HCT116 (cell line): ENCODE measurements at regions not wholly inside any gene's neighbourhood (a gene's known extent, or its start where the extent isn't known, plus 50 kb on each side); places are given as distances from the start of the nearest gene placed in this dataset.

Experiments used
- ATAC-seq: fragments of 200-7000 bp; cut with Tn5 transposase; 2 replicates; pipeline ENCODE4 v1.9.1; 2020; ENCODE audit warnings: mild to moderate bottlenecking, moderate library complexity
- BruUV-seq: library from RNA; stranded (reverse); fragments of 400-500 nt; replicated peaks from 2 replicates; lab custom pipeline; 2021; lab: Mats Ljungman, UMichigan
- CTCF ChIA-PET: fragments of 300-600 bp; sonication (Branson Sonifier 250); formaldehyde crosslinking; loops from one replicate; lab custom pipeline; 2021; ENCODE audit warnings: antibody characterized with exemption; lab: Charles Lee
- POLR2A ChIA-PET: fragments of 300-600, 350-600 bp; sonication (Branson Sonifier 250); formaldehyde crosslinking; loops from one replicate; lab custom pipeline; 2021; ENCODE audit warnings: antibody characterized with exemption; lab: Charles Lee
- RAD21 ChIA-PET, 2 experiments: fragments of 300-600 bp; sonication (Branson Sonifier 250); formaldehyde crosslinking; loops; one replicate each; lab custom pipeline; 2023; ENCODE audit warnings: low total read pairs in 2 of 2; ENCODE audit not compliant: uncharacterized antibody in 2 of 2, unreplicated experiment in 2 of 2, low non-redundant PET in 1 of 2; lab: Charles Lee
- DNase-seq: peaks from one replicate; pipeline ENCODE4 v3.0.0-alpha.2; 2010; ENCODE audit warnings: low read depth, low spot score
- H2AFZ ChIP-seq: fragments of 200-600 bp; shearing (Covaris generic), sonication (generic); 2 replicates; pipeline ENCODE4 v1.6.1; 2017; ENCODE audit warnings: low read depth, mixed run types, mixed read lengths, antibody characterized with exemption, low read length; ENCODE audit not compliant: poor library complexity, severe bottlenecking
- H3K27ac ChIP-seq: 2 replicates; pipeline ENCODE4 v1.5.1; 2012; ENCODE audit warnings: low read depth, low read length
- H3K27me3 ChIP-seq: fragments of 200-600 bp; sonication (generic); 2 replicates; pipeline ENCODE4 v1.6.1; 2016; ENCODE audit warnings: mixed run types, low read length, mixed read lengths; ENCODE audit not compliant: insufficient read depth
- H3K36me3 ChIP-seq, 2 experiments: fragments of 200-500 bp in 1 of 2; fragments of 200-600 bp in 1 of 2; sonication (Bioruptor generic) in 1 of 2; sonication (generic) in 1 of 2; 2 replicates each; pipeline versions ENCODE4 v1.5.1 to v1.6.1; 2014 to 2016; ENCODE audit warnings: low read length in 2 of 2, inconsistent platforms in 1 of 2, mixed read lengths in 1 of 2, mixed run types in 1 of 2; ENCODE audit not compliant: insufficient read depth in 2 of 2, control insufficient read depth in 1 of 2
- H3K4me1 ChIP-seq, 2 experiments: fragments of 200-600 bp in 1 of 2; sonication (generic) in 1 of 2; 2 replicates each; pipeline versions ENCODE4 v1.5.1 to v1.6.1; 2012 to 2017; ENCODE audit warnings: low read length in 2 of 2, inconsistent platforms in 1 of 2, mild to moderate bottlenecking in 1 of 2, mixed read lengths in 1 of 2, mixed run types in 1 of 2, moderate library complexity in 1 of 2; ENCODE audit not compliant: insufficient read depth in 2 of 2, control insufficient read depth in 1 of 2
- H3K4me2 ChIP-seq: fragments of 200-600 bp; sonication (generic); 2 replicates; pipeline ENCODE4 v1.6.1; 2017; ENCODE audit warnings: mixed run types, low read length, mixed read lengths
- H3K4me3 ChIP-seq, 2 experiments: fragments of 200-600 bp in 1 of 2; sonication (generic) in 1 of 2; replicated peaks in 1 of 2; 2 replicates each; pipeline ENCODE4 v1.5.1; 2011 to 2016; ENCODE audit warnings: low read length in 2 of 2, control low read depth in 1 of 2, low read depth in 1 of 2, mild to moderate bottlenecking in 1 of 2, mixed read lengths in 1 of 2, mixed run types in 1 of 2
- H3K79me2 ChIP-seq: fragments of 200-600 bp; sonication (generic); 2 replicates; pipeline ENCODE4 v1.6.1; 2017; ENCODE audit warnings: mild to moderate bottlenecking, mixed run types, low read length, moderate library complexity, mixed read lengths; ENCODE audit not compliant: insufficient read depth
- H3K9ac ChIP-seq: fragments of 200-600 bp; sonication (generic); 2 replicates; pipeline ENCODE4 v1.6.1; 2016; ENCODE audit warnings: low read length, mixed read lengths
- H3K9me2 ChIP-seq: fragments of 200-600 bp; sonication (generic), shearing (Covaris generic); 2 replicates; pipeline ENCODE4 v1.6.1; 2017; ENCODE audit warnings: mixed run types, mild to moderate bottlenecking, moderate library complexity; ENCODE audit not compliant: insufficient read depth
- H3K9me3 ChIP-seq, 2 experiments: fragments of 200-500 bp in 1 of 2; fragments of 200-600 bp in 1 of 2; sonication (Bioruptor generic) in 1 of 2; sonication (generic) in 1 of 2; 2 replicates each; pipeline ENCODE4 v1.6.1; 2014 to 2017; ENCODE audit warnings: low read length in 2 of 2, mixed read lengths in 2 of 2, inconsistent platforms in 1 of 2, low read depth in 1 of 2, mild to moderate bottlenecking in 1 of 2, mixed run types in 1 of 2, moderate library complexity in 1 of 2; ENCODE audit not compliant: control insufficient read depth in 1 of 2, insufficient read depth in 1 of 2
- H4K20me1 ChIP-seq: fragments of 200-600 bp; sonication (generic), shearing (Covaris generic); 2 replicates; pipeline ENCODE4 v1.6.1; 2017; ENCODE audit warnings: mixed run types, mild to moderate bottlenecking, moderate library complexity; ENCODE audit not compliant: insufficient read depth
- CBX3 ChIP-seq: IDR thresholded peaks from 2 replicates; pipeline ENCODE4 v1.6.1; 2012; ENCODE audit warnings: low read depth
- EGR1 ChIP-seq: IDR thresholded peaks from 2 replicates; pipeline ENCODE4 v1.6.1; 2012; ENCODE audit warnings: low read depth
- EZH2phosphoT487 ChIP-seq: fragments of 200-600 bp; IDR thresholded peaks from 2 replicates; pipeline ENCODE4 v1.6.1; 2018; ENCODE audit warnings: antibody characterized with exemption, borderline replicate concordance
- POLR2A ChIP-seq: IDR thresholded peaks from 2 replicates; pipeline ENCODE4 v1.7.0; 2011; ENCODE audit warnings: borderline replicate concordance; ENCODE audit not compliant: insufficient read depth, insufficient read length; ENCODE audit errors: extremely low read depth
- POLR2AphosphoS5 ChIP-seq: IDR thresholded peaks from 2 replicates; pipeline ENCODE4 v1.6.1; 2011; ENCODE audit warnings: mild to moderate bottlenecking, low read depth, low read length, moderate library complexity
- ZNF274 ChIP-seq: fragments of 200-500 bp; sonication (Bioruptor generic); IDR thresholded peaks from 2 replicates; pipeline ENCODE4 v1.6.1; 2014; ENCODE audit warnings: mild to moderate bottlenecking, low read depth, low read length, inconsistent platforms
- intact Hi-C: fragments of 100-400 bp; cut with micrococcal nuclease; formaldehyde crosslinking; loops from 2 replicates; pipeline ENCODE4 v1.10.0; 2022
- TF ChIP-seq, protein P1 (sequence below): IDR thresholded peaks from 2 replicates; pipeline ENCODE4 v1.6.1; 2011; ENCODE audit warnings: mild to moderate bottlenecking, low read length, moderate library complexity; ENCODE audit not compliant: insufficient replicate concordance; ENCODE audit errors: extremely low read depth
- TF ChIP-seq, protein P2 (sequence below), 3 experiments: fragments of 200-600 bp in 1 of 3; sonication (generic) in 1 of 3; IDR thresholded peaks in 2 of 3; conservative IDR thresholded peaks in 1 of 3; 2 replicates each; pipeline ENCODE4 v1.5.1; 2012 to 2017; ENCODE audit warnings: low read depth in 2 of 3, low read length in 2 of 3, antibody characterized with exemption in 1 of 3, borderline replicate concordance in 1 of 3, control low read depth in 1 of 3, mild to moderate bottlenecking in 1 of 3, mixed read lengths in 1 of 3, mixed run types in 1 of 3, moderate library complexity in 1 of 3; ENCODE audit not compliant: insufficient read depth in 1 of 3

DNA sequence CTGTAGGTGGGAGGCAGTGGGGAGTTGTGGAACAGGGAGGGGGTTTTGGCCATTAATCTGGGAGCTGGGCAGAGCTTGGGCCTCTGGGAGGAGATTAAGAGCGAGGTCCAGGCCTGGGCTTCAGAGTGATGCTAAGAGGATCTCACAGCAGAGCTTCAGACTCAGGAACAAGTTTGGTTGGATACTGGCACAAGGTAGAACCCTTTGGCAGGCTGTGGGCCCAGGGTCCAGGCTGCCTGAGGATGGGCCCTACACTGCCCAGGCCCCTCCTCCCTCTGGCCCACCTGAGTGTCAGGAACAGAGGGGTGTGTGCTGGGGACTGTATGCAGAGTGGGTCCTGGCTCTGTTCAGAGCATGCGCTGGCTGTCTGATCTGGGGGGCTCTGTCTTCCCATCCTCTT, 334.9 kb downstream of the CYP26B1 start:
- no peaks in the 10 kb centered on the region for H3K36me3 ChIP-seq
- CTCF ChIA-PET, result no interaction called here
- no peaks in the 10 kb centered on the region for H3K27me3 ChIP-seq
- DNase-seq (no peak), ATAC-seq (no peak)
- no peaks in the 10 kb centered on the region for H3K4me1 ChIP-seq
- H3K79me2 ChIP-seq, result no peaks in the 10 kb centered on the region
- RAD21 ChIA-PET, result no interaction called here
- H3K4me3 ChIP-seq, result no peak overlapping the region
- H2AFZ ChIP-seq, result no peak overlapping the region
- no peak overlapping the region for H3K27ac ChIP-seq
- H4K20me1 ChIP-seq, result no peaks in the 10 kb centered on the region
- intact Hi-C loops, result no loop called here
- H3K9ac ChIP-seq, result no peak overlapping the region
- no peaks in the 10 kb centered on the region for H3K9me3 ChIP-seq
- TF ChIP-seq, protein P1, sequence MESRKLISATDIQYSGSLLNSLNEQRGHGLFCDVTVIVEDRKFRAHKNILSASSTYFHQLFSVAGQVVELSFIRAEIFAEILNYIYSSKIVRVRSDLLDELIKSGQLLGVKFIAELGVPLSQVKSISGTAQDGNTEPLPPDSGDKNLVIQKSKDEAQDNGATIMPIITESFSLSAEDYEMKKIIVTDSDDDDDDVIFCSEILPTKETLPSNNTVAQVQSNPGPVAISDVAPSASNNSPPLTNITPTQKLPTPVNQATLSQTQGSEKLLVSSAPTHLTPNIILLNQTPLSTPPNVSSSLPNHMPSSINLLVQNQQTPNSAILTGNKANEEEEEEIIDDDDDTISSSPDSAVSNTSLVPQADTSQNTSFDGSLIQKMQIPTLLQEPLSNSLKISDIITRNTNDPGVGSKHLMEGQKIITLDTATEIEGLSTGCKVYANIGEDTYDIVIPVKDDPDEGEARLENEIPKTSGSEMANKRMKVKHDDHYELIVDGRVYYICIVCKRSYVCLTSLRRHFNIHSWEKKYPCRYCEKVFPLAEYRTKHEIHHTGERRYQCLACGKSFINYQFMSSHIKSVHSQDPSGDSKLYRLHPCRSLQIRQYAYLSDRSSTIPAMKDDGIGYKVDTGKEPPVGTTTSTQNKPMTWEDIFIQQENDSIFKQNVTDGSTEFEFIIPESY, result no peak
- POLR2A ChIA-PET, result no interaction called here
- H3K4me2 ChIP-seq, result no peak overlapping the region
- no TSS peak for BruUV-seq
- no peaks in the 10 kb centered on the region for H3K9me2 ChIP-seq

DNA sequence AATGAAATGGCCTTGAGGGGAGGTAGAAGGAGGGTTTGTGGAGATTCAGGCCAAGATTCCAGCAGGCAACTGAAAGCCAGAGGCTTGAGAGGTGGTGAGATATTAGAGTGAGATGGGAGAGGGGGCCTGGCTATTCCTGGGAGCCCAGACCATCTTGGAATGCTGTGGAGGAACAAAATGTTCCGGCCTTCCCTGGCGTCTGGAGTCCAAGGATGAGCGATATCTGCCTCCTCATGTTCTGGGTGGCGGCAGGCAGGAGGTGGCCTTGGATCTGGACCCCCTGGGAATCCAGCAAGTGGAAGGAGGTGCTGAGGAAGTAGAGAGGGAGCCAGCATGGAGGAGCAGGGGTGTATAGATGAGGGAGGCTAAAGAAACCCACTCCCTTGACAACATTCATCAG, 335.9 kb downstream of the CYP26B1 start:
- POLR2A ChIA-PET, result no interaction called here

More for the DNA sequence above, 335.9 kb downstream of the CYP26B1 start:
- ATAC-seq, result no peak
- Histone ChIP-seq H3K9ac (no peak overlapping the region), H3K4me1 (no peaks in the 10 kb centered on the region), H3K4me3 (no peak overlapping the region), H3K27ac (no peak overlapping the region), H3K27me3 (no peaks in the 10 kb centered on the region), H3K4me2 (no peak overlapping the region), H3K79me2 (no peaks in the 10 kb centered on the region), H3K36me3 (no peaks in the 10 kb centered on the region), H4K20me1 (no peaks in the 10 kb centered on the region), H3K9me3 (no peaks in the 10 kb centered on the region), H3K9me2 (no peaks in the 10 kb centered on the region)
- BruUV-seq, result no TSS peak
- ChIA-PET CTCF (no interaction called here), RAD21 (no interaction called here)
- intact Hi-C loops, result no loop called here
- TF ChIP-seq EZH2phosphoT487, result no peak
- TF ChIP-seq POLR2A, result no peak
- no peak for TF ChIP-seq ZNF274
- TF ChIP-seq CBX3, result no peak
- no peak for TF ChIP-seq EGR1
- TF ChIP-seq, protein P2, sequence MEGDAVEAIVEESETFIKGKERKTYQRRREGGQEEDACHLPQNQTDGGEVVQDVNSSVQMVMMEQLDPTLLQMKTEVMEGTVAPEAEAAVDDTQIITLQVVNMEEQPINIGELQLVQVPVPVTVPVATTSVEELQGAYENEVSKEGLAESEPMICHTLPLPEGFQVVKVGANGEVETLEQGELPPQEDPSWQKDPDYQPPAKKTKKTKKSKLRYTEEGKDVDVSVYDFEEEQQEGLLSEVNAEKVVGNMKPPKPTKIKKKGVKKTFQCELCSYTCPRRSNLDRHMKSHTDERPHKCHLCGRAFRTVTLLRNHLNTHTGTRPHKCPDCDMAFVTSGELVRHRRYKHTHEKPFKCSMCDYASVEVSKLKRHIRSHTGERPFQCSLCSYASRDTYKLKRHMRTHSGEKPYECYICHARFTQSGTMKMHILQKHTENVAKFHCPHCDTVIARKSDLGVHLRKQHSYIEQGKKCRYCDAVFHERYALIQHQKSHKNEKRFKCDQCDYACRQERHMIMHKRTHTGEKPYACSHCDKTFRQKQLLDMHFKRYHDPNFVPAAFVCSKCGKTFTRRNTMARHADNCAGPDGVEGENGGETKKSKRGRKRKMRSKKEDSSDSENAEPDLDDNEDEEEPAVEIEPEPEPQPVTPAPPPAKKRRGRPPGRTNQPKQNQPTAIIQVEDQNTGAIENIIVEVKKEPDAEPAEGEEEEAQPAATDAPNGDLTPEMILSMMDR (IDR thresholded peaks at IDR 0.05 in 2 of 3, conservative IDR thresholded peaks at IDR 0.05 in 1 of 3; ENCODE audit: borderline replicate concordance in 1 of 3, insufficient read depth in 1 of 3, low read depth in 2 of 3, low read length in 2 of 3), result no peak
- TF ChIP-seq, protein P1, result no peak
- no peak for TF ChIP-seq POLR2AphosphoS5
- TF ChIP-seq, all 23 proteins: peak for 0
- DNase-seq, result no peak
- no peak overlapping the region for H2AFZ ChIP-seq
